CD4-positive, alpha-beta T cell (primary cell): ENCODE measurements at regions not wholly inside any gene's neighbourhood (a gene's known extent, or its start where the extent isn't known, plus 50 kb on each side); places are given as distances from the start of the nearest gene placed in this dataset.

Experiments used
- ATAC-seq: fragments of 200-7000 bp; cut with Tn5 transposase; one replicate; pipeline ENCODE4 v1.10.0; 2022; ENCODE audit warnings: mild to moderate bottlenecking; ENCODE audit not compliant: poor library complexity
- CTCF ChIA-PET: fragments of 350-600 bp; sonication (Branson Sonifier 250); formaldehyde crosslinking; loops from one replicate; lab custom pipeline; 2021; ENCODE audit warnings: antibody characterized with exemption, inconsistent platforms; lab: Charles Lee
- POLR2A ChIA-PET: fragments of 350-600 bp; sonication (Branson Sonifier 250); formaldehyde crosslinking; loops from one replicate; lab custom pipeline; 2021; ENCODE audit warnings: antibody characterized with exemption, inconsistent platforms; lab: Charles Lee
- DNase-seq, 14 experiments: peaks; one replicate each; pipeline ENCODE4 v3.0.0-alpha.2; 2013 to 2020; ENCODE audit warnings: mixed read lengths in 2 of 14
- H3K27ac ChIP-seq, 2 donors: one replicate each; pipeline versions ENCODE4 v1.5.1 to v1.7.0; 2013; ENCODE audit warnings: low read length in 2 of 2, low read depth in 1 of 2, mild to moderate bottlenecking in 1 of 2
- H3K27me3 ChIP-seq, 2 experiments: 1 replicate in 1 of 2; 2 replicates in 1 of 2; pipeline versions ENCODE4 v1.6.1 to v1.7.0; 2013; ENCODE audit warnings: low read length in 2 of 2, control low read depth in 1 of 2, mild to moderate bottlenecking in 1 of 2, moderate library complexity in 1 of 2; ENCODE audit not compliant: insufficient read depth in 2 of 2, control insufficient read depth in 1 of 2
- H3K36me3 ChIP-seq: one replicate; pipeline ENCODE4 v1.6.1; 2013; ENCODE audit warnings: low read length, control low read depth; ENCODE audit not compliant: insufficient read depth
- H3K4me1 ChIP-seq: one replicate; pipeline ENCODE4 v1.6.1; 2013; ENCODE audit warnings: low read length, control low read depth; ENCODE audit not compliant: insufficient read depth
- H3K4me3 ChIP-seq: one replicate; pipeline ENCODE4 v1.5.1; 2013; ENCODE audit warnings: mild to moderate bottlenecking, low read length, moderate library complexity
- H3K9me3 ChIP-seq, 2 experiments: 1 replicate in 1 of 2; 2 replicates in 1 of 2; pipeline versions ENCODE4 v1.6.1 to v1.7.0; 2013; ENCODE audit warnings: low read length in 2 of 2, mild to moderate bottlenecking in 2 of 2, control low read depth in 1 of 2, moderate library complexity in 1 of 2; ENCODE audit not compliant: control insufficient read depth in 1 of 2, insufficient read depth in 1 of 2
- H3K27ac Mint-ChIP-seq: one replicate; pipeline ENCODE4 v1.8.0; 2020; ENCODE audit warnings: mixed read lengths
- H3K27me3 Mint-ChIP-seq: one replicate; pipeline ENCODE4 v1.8.0; 2021; ENCODE audit warnings: mixed read lengths
- H3K36me3 Mint-ChIP-seq: one replicate; pipeline ENCODE4 v1.8.0; 2021; ENCODE audit warnings: low read depth, mixed read lengths
- H3K4me1 Mint-ChIP-seq: one replicate; pipeline ENCODE4 v1.8.0; 2021; ENCODE audit warnings: low read depth, mixed read lengths
- H3K4me3 Mint-ChIP-seq: one replicate; pipeline ENCODE4 v1.8.0; 2020; ENCODE audit warnings: mild to moderate bottlenecking, mixed read lengths
- H3K9me3 Mint-ChIP-seq: one replicate; pipeline ENCODE4 v1.8.0; 2020; ENCODE audit warnings: mixed read lengths
- intact Hi-C, 2 experiments: fragments of 100-400 bp; cut with DNase I in 1 of 2; cut with micrococcal nuclease in 1 of 2; formaldehyde crosslinking; loops; one replicate each; pipeline versions ENCODE4 v1.15.1 to v1.9.0; 2023 to 2025; cut with DNase I, micrococcal nuclease
- TF ChIP-seq, protein P1 (sequence below): fragments of 200-600 bp; IDR thresholded peaks from one replicate; pipeline ENCODE4 v1.8.0; 2022; ENCODE audit warnings: antibody characterized with exemption, mild to moderate bottlenecking

DNA sequence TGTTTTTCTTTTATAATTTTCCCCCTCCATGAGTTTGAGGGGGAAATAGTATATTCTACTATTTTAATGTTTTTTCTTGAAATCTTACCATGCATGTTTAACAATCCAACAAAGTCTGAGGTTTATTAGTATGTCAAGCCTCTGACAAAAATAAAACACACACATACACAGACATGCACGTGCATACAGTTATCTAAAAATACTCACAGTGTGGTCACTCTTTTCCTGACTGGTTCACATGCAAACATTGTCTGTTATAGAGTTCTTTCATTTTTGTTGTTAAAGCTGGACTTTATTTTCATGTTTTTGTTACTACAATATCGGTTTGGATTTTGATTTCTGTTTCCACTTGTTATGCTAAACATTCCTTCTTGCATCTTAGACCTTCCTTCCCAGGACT, 236.6 kb downstream of the MFSD1 start:
- ChIA-PET CTCF (no interaction called here), POLR2A (no interaction called here)
- no peak overlapping the region for H3K4me3 ChIP-seq
- H3K27me3 Mint-ChIP-seq = no peaks in the 10 kb centered on the region
- H3K36me3 ChIP-seq = no peaks in the 10 kb centered on the region
- H3K27me3 ChIP-seq = no peaks in the 10 kb centered on the region
- DNase-seq (no peak), ATAC-seq (no peak)
- no peaks in the 10 kb centered on the region for H3K4me1 Mint-ChIP-seq
- no peaks in the 10 kb centered on the region for H3K36me3 Mint-ChIP-seq
- TF ChIP-seq, protein P1, sequence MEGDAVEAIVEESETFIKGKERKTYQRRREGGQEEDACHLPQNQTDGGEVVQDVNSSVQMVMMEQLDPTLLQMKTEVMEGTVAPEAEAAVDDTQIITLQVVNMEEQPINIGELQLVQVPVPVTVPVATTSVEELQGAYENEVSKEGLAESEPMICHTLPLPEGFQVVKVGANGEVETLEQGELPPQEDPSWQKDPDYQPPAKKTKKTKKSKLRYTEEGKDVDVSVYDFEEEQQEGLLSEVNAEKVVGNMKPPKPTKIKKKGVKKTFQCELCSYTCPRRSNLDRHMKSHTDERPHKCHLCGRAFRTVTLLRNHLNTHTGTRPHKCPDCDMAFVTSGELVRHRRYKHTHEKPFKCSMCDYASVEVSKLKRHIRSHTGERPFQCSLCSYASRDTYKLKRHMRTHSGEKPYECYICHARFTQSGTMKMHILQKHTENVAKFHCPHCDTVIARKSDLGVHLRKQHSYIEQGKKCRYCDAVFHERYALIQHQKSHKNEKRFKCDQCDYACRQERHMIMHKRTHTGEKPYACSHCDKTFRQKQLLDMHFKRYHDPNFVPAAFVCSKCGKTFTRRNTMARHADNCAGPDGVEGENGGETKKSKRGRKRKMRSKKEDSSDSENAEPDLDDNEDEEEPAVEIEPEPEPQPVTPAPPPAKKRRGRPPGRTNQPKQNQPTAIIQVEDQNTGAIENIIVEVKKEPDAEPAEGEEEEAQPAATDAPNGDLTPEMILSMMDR = no peak
- no peaks in the 10 kb centered on the region for H3K9me3 Mint-ChIP-seq
- intact Hi-C loops = no loop called here
- H3K9me3 ChIP-seq = no peaks in the 10 kb centered on the region
- H3K4me3 Mint-ChIP-seq = no peak overlapping the region
- H3K27ac ChIP-seq = no peak overlapping the region
- no peak overlapping the region for H3K27ac Mint-ChIP-seq
- H3K4me1 ChIP-seq = no peaks in the 10 kb centered on the region

DNA sequence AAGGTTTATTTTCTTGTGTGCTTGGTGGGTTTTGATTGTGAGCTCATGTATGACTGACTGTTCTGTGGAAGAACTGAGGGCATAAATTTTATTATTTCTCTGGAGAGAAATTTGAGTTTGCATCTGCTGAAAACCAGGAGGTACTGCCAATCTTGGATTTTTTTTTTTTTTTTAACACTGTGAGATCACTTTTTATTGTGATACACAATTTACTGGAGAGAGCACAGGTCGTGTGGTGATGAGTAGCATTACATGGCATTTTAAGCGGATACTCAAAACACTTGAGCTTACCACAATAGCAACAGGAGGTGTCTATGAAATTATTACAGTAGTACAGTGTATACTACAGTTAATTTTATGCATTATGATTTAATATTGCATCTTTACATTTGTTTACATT, 237.4 kb downstream of the MFSD1 start:
- H3K9me3 Mint-ChIP-seq = no peaks in the 10 kb centered on the region
- intact Hi-C loops = no loop called here
- TF ChIP-seq, protein P1 = no peak
- H3K4me1 ChIP-seq = no peaks in the 10 kb centered on the region
- ATAC-seq (no peak), DNase-seq (no peak)
- H3K27me3 ChIP-seq = no peaks in the 10 kb centered on the region
- no peaks in the 10 kb centered on the region for H3K36me3 Mint-ChIP-seq
- H3K27ac Mint-ChIP-seq = no peak overlapping the region
- ChIA-PET CTCF (no interaction called here), POLR2A (no interaction called here)
- H3K4me1 Mint-ChIP-seq = no peaks in the 10 kb centered on the region
- no peak overlapping the region for H3K27ac ChIP-seq
- H3K9me3 ChIP-seq = no peaks in the 10 kb centered on the region
- H3K36me3 ChIP-seq = no peaks in the 10 kb centered on the region
- H3K4me3 Mint-ChIP-seq = no peak overlapping the region
- H3K27me3 Mint-ChIP-seq = no peaks in the 10 kb centered on the region
- no peak overlapping the region for H3K4me3 ChIP-seq

DNA sequence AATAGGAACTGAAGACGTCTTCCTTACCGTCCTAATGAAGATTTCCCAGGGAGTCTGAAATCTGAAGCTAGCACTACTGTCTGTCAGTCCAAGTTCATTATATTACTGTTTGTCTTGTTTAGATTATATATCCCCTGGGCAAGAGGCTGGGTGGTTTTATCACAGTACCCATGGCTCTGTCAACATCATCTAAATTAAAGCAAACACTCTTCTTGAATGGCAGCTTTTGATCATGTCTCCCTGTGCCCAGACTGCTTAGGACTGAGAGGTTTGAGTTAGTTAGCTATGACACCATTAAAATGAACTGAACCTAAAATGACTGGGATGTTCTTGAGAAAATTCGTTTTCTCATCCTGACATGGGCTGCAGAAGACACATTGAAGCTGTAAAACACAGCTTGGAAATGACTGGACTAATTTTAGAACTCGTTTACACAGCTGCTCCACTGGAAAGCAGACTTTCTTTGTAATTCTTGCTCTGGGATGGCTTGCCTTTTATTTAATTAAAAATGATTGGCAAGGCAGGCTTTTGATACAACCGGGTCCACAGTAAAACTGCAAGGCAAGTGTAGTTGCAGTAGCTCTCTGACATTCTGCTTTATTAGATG, 243.5 kb downstream of the MFSD1 start:
- peaks cover 4% of the 10 kb centered on the region for H3K9me3 Mint-ChIP-seq
- Histone ChIP-seq H3K36me3 (no peaks in the 10 kb centered on the region), H3K27ac (no peak overlapping the region), H3K4me1 (no peaks in the 10 kb centered on the region), H3K9me3 (no peaks in the 10 kb centered on the region), H3K4me3 (no peak overlapping the region), H3K27me3 (no peaks in the 10 kb centered on the region)
- ATAC-seq (no peak), DNase-seq (no peak)
- H3K27me3 Mint-ChIP-seq = no peaks in the 10 kb centered on the region
- intact Hi-C loops = no loop called here
- H3K4me1 Mint-ChIP-seq = no peaks in the 10 kb centered on the region
- no peak overlapping the region for H3K27ac Mint-ChIP-seq
- ChIA-PET POLR2A (no interaction called here), CTCF (no interaction called here)
- H3K4me3 Mint-ChIP-seq = no peak overlapping the region
- no peaks in the 10 kb centered on the region for H3K36me3 Mint-ChIP-seq
- TF ChIP-seq, protein P1 = no peak
